ENCODE measurements at regions not wholly inside any gene's neighbourhood (a gene's known extent, or its start where the extent isn't known, plus 50 kb on each side); places are given as distances from the start of the nearest gene placed in this dataset.

- DNase-seq, result no peak
- in situ Hi-C loops (cut with MboI; ENCODE audit: low pct_unique_long_range_greater_than_20kb, low sequenced_read_pairs), result no loop called here
Measured at GRCh38 chr1:239536165-239536849, 149.9 kb downstream of the CHRM3 start.

- in situ Hi-C loops (cut with MboI; ENCODE audit: low pct_unique_long_range_greater_than_20kb, low sequenced_read_pairs), result no loop called here
- DNase-seq, result peak; percentile 26
Measured at GRCh38 chr1:239537795-239538194, 151.4 kb downstream of the CHRM3 start.

GRCh38 chr1:239538239-239538988, 152.0 kb downstream of the CHRM3 start:
- DNase-seq, result no peak
- in situ Hi-C loops (cut with MboI; ENCODE audit: low pct_unique_long_range_greater_than_20kb, low sequenced_read_pairs), result no loop called here

GRCh38 chr1:239539051-239539450, 152.7 kb downstream of the CHRM3 start:
- in situ Hi-C loops (cut with MboI; ENCODE audit: low pct_unique_long_range_greater_than_20kb, low sequenced_read_pairs), result no loop called here
- no peak for DNase-seq

GRCh38 chr1:239539812-239540211, 153.4 kb downstream of the CHRM3 start:
- in situ Hi-C loops (cut with MboI; ENCODE audit: low pct_unique_long_range_greater_than_20kb, low sequenced_read_pairs), result no loop called here

GRCh38 chr1:239543873-239544272, 157.5 kb downstream of the CHRM3 start:
- no peak for DNase-seq
- in situ Hi-C loops (cut with MboI; ENCODE audit: low pct_unique_long_range_greater_than_20kb, low sequenced_read_pairs), result no loop called here

More at GRCh38 chr1:239539812-239540211, 153.4 kb downstream of the CHRM3 start:
- no peak for DNase-seq

- no peak for DNase-seq
- in situ Hi-C loops (cut with MboI; ENCODE audit: low pct_unique_long_range_greater_than_20kb, low sequenced_read_pairs), result no loop called here
Measured at GRCh38 chr1:239545466-239545865, 159.1 kb downstream of the CHRM3 start.

- no peak for DNase-seq
Measured at GRCh38 chr1:239547987-239548386, 161.6 kb downstream of the CHRM3 start.

GRCh38 chr1:239550178-239550577, 163.8 kb downstream of the CHRM3 start:
- in situ Hi-C loops (cut with MboI; ENCODE audit: low pct_unique_long_range_greater_than_20kb, low sequenced_read_pairs), result no loop called here

More at GRCh38 chr1:239547987-239548386, 161.6 kb downstream of the CHRM3 start:
- in situ Hi-C loops (cut with MboI; ENCODE audit: low pct_unique_long_range_greater_than_20kb, low sequenced_read_pairs), result no loop called here

GRCh38 chr1:239555350-239555749, 169.0 kb downstream of the CHRM3 start:
- in situ Hi-C loops (cut with MboI; ENCODE audit: low pct_unique_long_range_greater_than_20kb, low sequenced_read_pairs), result no loop called here
- no peak for DNase-seq

More at GRCh38 chr1:239550178-239550577, 163.8 kb downstream of the CHRM3 start:
- no peak for DNase-seq

GRCh38 chr1:239558559-239558958, 172.2 kb downstream of the CHRM3 start:
- no peak for DNase-seq
- in situ Hi-C loops (cut with MboI; ENCODE audit: low pct_unique_long_range_greater_than_20kb, low sequenced_read_pairs), result no loop called here

GRCh38 chr1:239558991-239559390, 172.6 kb downstream of the CHRM3 start:
- DNase-seq, result peak; percentile 44
- in situ Hi-C loops (cut with MboI; ENCODE audit: low pct_unique_long_range_greater_than_20kb, low sequenced_read_pairs), result no loop called here

GRCh38 chr1:239560921-239561320, 174.6 kb downstream of the CHRM3 start:
- in situ Hi-C loops (cut with MboI; ENCODE audit: low pct_unique_long_range_greater_than_20kb, low sequenced_read_pairs), result no loop called here
- DNase-seq, result no peak

GRCh38 chr1:239562095-239562494, 175.7 kb downstream of the CHRM3 start:
- no peak for DNase-seq
- in situ Hi-C loops (cut with MboI; ENCODE audit: low pct_unique_long_range_greater_than_20kb, low sequenced_read_pairs), result no loop called here

GRCh38 chr1:239563681-239564080, 177.3 kb downstream of the CHRM3 start:
- in situ Hi-C loops (cut with MboI; ENCODE audit: low pct_unique_long_range_greater_than_20kb, low sequenced_read_pairs), result no loop called here
- peak; percentile 84 for DNase-seq

GRCh38 chr1:239566074-239566473, 179.7 kb downstream of the CHRM3 start:
- in situ Hi-C loops (cut with MboI; ENCODE audit: low pct_unique_long_range_greater_than_20kb, low sequenced_read_pairs), result no loop called here
- no peak for DNase-seq

GRCh38 chr1:239570878-239571277, 184.5 kb downstream of the CHRM3 start:
- no peak for DNase-seq
- in situ Hi-C loops (cut with MboI; ENCODE audit: low pct_unique_long_range_greater_than_20kb, low sequenced_read_pairs), result no loop called here

- in situ Hi-C loops (cut with MboI; ENCODE audit: low pct_unique_long_range_greater_than_20kb, low sequenced_read_pairs), result no loop called here
- no peak for DNase-seq
Measured at GRCh38 chr1:239572183-239572582, 185.8 kb downstream of the CHRM3 start.

- no peak for DNase-seq
- in situ Hi-C loops (cut with MboI; ENCODE audit: low pct_unique_long_range_greater_than_20kb, low sequenced_read_pairs), result no loop called here
Measured at GRCh38 chr1:239574112-239574511, 187.7 kb downstream of the CHRM3 start.

GRCh38 chr1:239575113-239575512, 188.7 kb downstream of the CHRM3 start:
- in situ Hi-C loops (cut with MboI; ENCODE audit: low pct_unique_long_range_greater_than_20kb, low sequenced_read_pairs), result no loop called here
- no peak for DNase-seq

GRCh38 chr1:239583536-239583935, 197.2 kb downstream of the CHRM3 start:
- in situ Hi-C loops (cut with MboI; ENCODE audit: low pct_unique_long_range_greater_than_20kb, low sequenced_read_pairs), result no loop called here
- DNase-seq, result no peak
